ENCODE measurements at regions not wholly inside any gene's neighbourhood (a gene's known extent, or its start where the extent isn't known, plus 50 kb on each side); places are given as distances from the start of the nearest gene placed in this dataset.

DNA sequence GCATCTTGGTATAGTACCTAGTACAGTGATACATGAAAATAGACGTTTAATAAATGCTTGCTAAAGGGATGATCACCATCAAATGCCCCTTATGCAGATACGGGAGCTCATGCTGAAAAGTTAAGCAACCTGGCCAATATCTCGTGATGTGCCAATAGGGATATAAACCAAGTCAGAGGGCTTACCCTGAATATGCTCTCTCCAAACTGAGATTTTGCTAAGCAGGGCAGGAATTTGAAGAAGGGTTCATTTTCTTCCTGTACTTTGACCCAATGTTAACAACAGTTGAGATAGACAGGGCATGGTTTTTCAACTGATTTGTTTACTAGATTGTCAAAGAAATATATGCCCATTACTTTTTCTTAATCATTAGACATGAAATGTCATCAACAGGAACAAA, 219.3 kb upstream of the PREP start:
- no peaks in the 10 kb centered on the region for H3K4me1 ChIP-seq (ENCODE audit: insufficient read depth, low read length)
- H3K4me3 ChIP-seq (ENCODE audit: low read length), result no peak overlapping the region
- DNase-seq, result no peak
- TF ChIP-seq, protein P1, sequence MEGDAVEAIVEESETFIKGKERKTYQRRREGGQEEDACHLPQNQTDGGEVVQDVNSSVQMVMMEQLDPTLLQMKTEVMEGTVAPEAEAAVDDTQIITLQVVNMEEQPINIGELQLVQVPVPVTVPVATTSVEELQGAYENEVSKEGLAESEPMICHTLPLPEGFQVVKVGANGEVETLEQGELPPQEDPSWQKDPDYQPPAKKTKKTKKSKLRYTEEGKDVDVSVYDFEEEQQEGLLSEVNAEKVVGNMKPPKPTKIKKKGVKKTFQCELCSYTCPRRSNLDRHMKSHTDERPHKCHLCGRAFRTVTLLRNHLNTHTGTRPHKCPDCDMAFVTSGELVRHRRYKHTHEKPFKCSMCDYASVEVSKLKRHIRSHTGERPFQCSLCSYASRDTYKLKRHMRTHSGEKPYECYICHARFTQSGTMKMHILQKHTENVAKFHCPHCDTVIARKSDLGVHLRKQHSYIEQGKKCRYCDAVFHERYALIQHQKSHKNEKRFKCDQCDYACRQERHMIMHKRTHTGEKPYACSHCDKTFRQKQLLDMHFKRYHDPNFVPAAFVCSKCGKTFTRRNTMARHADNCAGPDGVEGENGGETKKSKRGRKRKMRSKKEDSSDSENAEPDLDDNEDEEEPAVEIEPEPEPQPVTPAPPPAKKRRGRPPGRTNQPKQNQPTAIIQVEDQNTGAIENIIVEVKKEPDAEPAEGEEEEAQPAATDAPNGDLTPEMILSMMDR (IDR thresholded peaks at IDR 0.05), result no peak
- no peaks in the 10 kb centered on the region for H3K27me3 ChIP-seq (ENCODE audit: control insufficient read depth in 1 of 2, insufficient read depth in 2 of 2, low read length in 2 of 2)
- CTCF ChIA-PET, result interaction anchor here (0.6 kb wide), 1 partner anchor 60 kb away, joined by 3 read pairs; no protein-coding TSS in a partner anchor
- POLR2A ChIA-PET, result no interaction called here
- H3K27ac ChIP-seq (ENCODE audit: low read depth in 1 of 2, low read length in 2 of 2), result no peak overlapping the region
- H3K4me1 Mint-ChIP-seq (ENCODE audit: low read depth), result no peaks in the 10 kb centered on the region
- no peaks in the 10 kb centered on the region for H3K9me3 ChIP-seq (ENCODE audit: control insufficient read depth in 1 of 2, insufficient read depth in 1 of 2, low read length in 2 of 2)
- H3K4me3 Mint-ChIP-seq, result no peak overlapping the region
- no peaks in the 10 kb centered on the region for H3K36me3 Mint-ChIP-seq (ENCODE audit: low read depth)
- no peaks in the 10 kb centered on the region for H3K27me3 Mint-ChIP-seq
- H3K9me3 Mint-ChIP-seq, result no peaks in the 10 kb centered on the region
- intact Hi-C loops (cut with DNase I, micrococcal nuclease), result no loop called here
- H3K27ac Mint-ChIP-seq, result no peak overlapping the region
- ATAC-seq (ENCODE audit: poor library complexity), result no peak
- H3K36me3 ChIP-seq (ENCODE audit: insufficient read depth, low read length), result no peaks in the 10 kb centered on the region

DNA sequence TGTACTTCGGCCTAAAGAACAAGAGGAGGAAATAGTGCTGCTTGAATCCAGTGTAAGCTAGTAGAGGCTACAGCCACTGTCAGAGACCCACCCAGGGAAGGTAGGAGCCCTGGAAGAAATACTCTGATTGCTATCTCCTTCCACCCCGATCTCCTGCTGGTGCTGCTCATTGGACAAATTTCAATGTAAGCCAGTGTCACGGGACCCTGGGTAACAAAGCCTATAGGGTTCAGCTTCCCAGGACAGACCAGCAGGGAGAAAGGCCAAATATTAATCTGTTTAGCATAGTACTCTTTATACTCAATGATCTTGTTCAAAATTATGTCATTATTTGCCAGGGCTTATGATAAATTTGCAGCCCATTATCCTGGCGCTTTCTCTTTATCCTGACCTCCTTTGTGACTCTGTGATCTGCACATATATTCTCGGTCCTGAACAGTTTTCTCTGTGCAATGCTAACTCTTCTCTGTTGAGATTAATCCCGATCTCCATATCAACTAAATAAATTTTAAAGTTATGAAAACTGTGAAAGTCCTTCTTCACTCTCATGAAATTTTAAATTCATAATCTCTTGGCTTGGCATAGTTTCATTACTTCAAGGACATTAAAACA, 218.8 kb upstream of the PREP start:
- intact Hi-C loops (cut with DNase I, micrococcal nuclease), result no loop called here
- Mint-ChIP-seq H3K27ac (no peak overlapping the region), H3K36me3 (ENCODE audit: low read depth) (no peaks in the 10 kb centered on the region), H3K4me3 (no peak overlapping the region), H3K4me1 (ENCODE audit: low read depth) (no peaks in the 10 kb centered on the region), H3K9me3 (no peaks in the 10 kb centered on the region), H3K27me3 (peaks cover 3% of the 10 kb centered on the region)
- ATAC-seq (ENCODE audit: poor library complexity), result no peak
- POLR2A ChIA-PET, result no interaction called here
- Histone ChIP-seq H3K27ac (ENCODE audit: low read depth in 1 of 2, low read length in 2 of 2) (no peak overlapping the region), H3K36me3 (ENCODE audit: insufficient read depth, low read length) (no peaks in the 10 kb centered on the region), H3K9me3 (ENCODE audit: control insufficient read depth in 1 of 2, insufficient read depth in 1 of 2, low read length in 2 of 2) (no peaks in the 10 kb centered on the region), H3K4me1 (ENCODE audit: insufficient read depth, low read length) (no peaks in the 10 kb centered on the region), H3K27me3 (ENCODE audit: control insufficient read depth in 1 of 2, insufficient read depth in 2 of 2, low read length in 2 of 2) (no peaks in the 10 kb centered on the region), H3K4me3 (ENCODE audit: low read length) (no peak overlapping the region)
- TF ChIP-seq, protein P1 (IDR thresholded peaks at IDR 0.05), result no peak
- CTCF ChIA-PET, result interaction anchor here (0.6 kb wide), 1 partner anchor 61 kb away, joined by 3 read pairs; no protein-coding TSS in a partner anchor
- DNase-seq, result no peak

DNA sequence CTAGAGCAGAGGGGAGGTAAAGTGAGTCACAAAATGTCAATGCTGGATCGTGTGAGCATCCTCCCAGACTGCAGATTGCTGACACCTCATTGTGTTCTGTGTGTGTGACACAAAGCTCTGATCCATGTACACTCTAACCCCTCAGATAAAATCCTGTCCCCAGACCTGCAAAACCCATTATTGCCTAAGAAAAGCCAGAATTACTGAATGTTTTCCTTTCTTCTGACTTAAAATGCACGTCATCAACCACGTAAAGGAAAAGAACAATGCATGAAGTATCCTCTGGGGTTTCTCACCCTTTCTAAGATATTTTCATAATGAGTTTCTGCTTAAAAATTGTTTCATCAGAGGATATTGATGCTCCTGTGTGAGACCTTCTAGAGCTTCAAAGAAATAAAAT, 218.0 kb upstream of the PREP start:
- DNase-seq (no peak), ATAC-seq (ENCODE audit: poor library complexity) (no peak)
- no peaks in the 10 kb centered on the region for H3K9me3 ChIP-seq (ENCODE audit: control insufficient read depth in 1 of 2, insufficient read depth in 1 of 2, low read length in 2 of 2)
- no peak overlapping the region for H3K27ac ChIP-seq (ENCODE audit: low read depth in 1 of 2, low read length in 2 of 2)
- H3K27me3 ChIP-seq (ENCODE audit: control insufficient read depth in 1 of 2, insufficient read depth in 2 of 2, low read length in 2 of 2), result no peaks in the 10 kb centered on the region
- no peak overlapping the region for H3K4me3 ChIP-seq (ENCODE audit: low read length)
- no peaks in the 10 kb centered on the region for H3K36me3 Mint-ChIP-seq (ENCODE audit: low read depth)
- H3K4me3 Mint-ChIP-seq, result no peak overlapping the region
- no peaks in the 10 kb centered on the region for H3K36me3 ChIP-seq (ENCODE audit: insufficient read depth, low read length)
- TF ChIP-seq, protein P1 (IDR thresholded peaks at IDR 0.05), result no peak
- POLR2A ChIA-PET, result no interaction called here
- intact Hi-C loops (cut with DNase I, micrococcal nuclease), result no loop called here
- no peaks in the 10 kb centered on the region for H3K9me3 Mint-ChIP-seq
- peaks cover 7% of the 10 kb centered on the region for H3K27me3 Mint-ChIP-seq
- H3K27ac Mint-ChIP-seq, result no peak overlapping the region
- CTCF ChIA-PET, result no interaction called here
- H3K4me1 Mint-ChIP-seq (ENCODE audit: low read depth), result no peaks in the 10 kb centered on the region
- H3K4me1 ChIP-seq (ENCODE audit: insufficient read depth, low read length), result no peaks in the 10 kb centered on the region
